Myocyte (in vitro differentiated cells): ENCODE measurements at regions not wholly inside any gene's neighbourhood (a gene's known extent, or its start where the extent isn't known, plus 50 kb on each side); places are given as distances from the start of the nearest gene placed in this dataset.
"Not testable (repeated sequence)": the region's sequence is repeated elsewhere in the genome, so short reads cannot be mapped to it uniquely, and the experiment has no call there.

Source experiments
- DNase-seq: peaks from one replicate; pipeline ENCODE4 v3.0.0-alpha.2; 2012; ENCODE audit warnings: low read depth

DNA sequence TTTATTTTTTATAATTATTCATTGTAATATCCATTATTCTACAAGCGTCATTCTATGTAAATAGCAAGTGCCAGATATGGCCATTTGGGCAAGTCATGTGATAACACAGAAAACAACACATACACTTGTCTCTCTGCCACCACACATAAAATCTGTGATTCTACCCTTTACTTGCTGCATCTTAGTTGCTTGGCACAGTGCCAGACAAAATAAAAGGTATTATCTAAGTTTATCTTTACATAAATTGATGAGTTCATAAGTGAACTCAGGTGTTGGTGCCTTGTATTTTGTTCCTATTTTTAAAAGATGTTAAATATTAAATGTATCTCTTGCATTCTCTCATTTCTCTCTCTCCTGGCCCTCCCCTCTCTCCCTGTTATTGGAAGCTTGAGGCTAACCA, 1458.7 kb downstream of the CDH11 start:
- DNase-seq, result no peak

DNA sequence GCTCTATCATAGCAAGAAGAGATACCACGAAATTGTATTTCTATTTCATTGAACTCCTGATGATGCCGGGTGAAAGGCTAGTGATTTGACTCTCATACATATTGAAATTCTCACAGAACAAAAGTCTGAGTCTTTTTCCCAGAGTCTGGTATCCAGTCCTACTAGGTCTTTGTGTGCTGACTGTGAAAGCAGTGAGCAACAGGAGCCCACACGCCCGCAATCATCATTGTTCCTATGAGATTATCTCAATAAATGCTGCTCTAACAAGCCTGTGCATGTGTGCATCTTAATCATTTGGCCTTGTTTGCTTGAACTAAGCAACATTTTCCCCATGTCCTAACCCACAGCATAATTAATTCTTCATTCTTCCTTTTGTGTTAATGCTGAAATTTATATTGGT, 1466.0 kb downstream of the CDH11 start:
- no peak for DNase-seq

DNA sequence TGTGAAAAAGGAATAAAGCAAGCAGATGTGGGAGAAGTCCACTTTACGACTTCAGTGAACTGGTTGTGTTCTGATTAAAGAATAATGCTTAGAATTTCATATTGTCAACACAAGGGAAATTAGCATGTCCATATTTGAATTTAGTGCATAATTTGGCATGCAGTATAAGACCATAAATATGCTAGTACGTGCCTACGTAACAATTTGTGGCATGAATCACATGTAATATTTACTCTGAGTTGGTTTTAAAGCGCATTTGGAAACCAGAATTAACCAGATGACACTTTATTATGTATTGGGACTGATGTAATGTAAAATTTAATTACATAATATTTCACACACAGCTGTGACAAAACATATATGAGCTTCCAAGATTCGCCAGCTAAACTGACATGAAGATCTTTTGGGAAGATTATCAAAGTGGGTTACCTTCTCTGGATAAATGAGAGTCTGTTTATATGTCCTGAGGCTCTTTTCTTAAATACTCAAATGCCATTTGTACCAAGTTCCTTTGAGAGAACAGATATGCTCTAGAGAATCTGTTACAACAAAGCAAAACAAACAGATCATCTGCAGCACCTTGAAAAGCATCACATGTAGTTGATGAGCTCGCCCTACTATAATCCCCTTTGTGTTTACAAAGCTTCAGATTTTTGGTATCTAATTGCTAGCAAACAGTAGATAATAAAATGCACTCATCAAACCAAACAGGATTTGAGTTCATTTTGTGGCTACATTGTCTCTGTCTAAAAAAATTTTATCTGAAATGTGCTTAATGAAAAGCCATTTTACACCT, 1468.6 kb downstream of the CDH11 start:
- DNase-seq, result no peak

DNA sequence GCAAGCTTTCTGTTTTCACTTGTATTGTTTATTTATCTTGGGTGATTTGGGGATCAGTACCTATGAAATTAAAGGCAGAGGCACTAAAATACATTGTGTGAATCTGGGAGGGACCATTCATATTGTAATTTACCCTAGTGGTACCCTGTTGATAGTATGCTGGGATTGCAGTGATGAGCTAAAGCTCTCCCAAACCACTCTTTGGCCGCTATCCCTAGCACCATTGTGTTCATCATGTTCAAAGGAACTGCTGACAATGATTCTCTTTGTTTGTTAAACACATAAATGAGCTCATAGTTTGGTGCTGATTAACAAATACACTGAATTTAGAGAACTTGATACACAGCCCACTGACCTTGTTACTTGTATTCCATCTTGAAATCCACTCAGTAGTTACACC, 1469.8 kb downstream of the CDH11 start:
- DNase-seq, result no peak

DNA sequence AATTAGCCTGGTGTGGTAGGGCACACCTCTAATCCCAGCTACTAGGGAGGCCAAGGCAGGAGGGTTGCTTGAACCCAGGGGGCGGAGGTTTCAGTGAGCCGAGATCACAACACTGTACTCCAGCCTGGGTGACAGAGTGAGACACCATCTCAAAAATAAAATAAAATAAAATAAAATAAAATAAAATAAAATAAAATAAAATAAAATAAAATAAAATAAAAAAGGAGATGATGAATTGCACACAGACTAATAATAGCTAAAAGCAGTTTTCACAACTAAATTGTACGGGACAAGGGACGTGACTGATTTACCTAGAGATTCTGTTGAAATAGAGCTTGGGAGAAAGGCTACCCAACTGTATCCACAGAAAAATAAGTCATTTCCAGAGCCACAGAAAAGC, 1471.3 kb downstream of the CDH11 start:
- no peak for DNase-seq

DNA sequence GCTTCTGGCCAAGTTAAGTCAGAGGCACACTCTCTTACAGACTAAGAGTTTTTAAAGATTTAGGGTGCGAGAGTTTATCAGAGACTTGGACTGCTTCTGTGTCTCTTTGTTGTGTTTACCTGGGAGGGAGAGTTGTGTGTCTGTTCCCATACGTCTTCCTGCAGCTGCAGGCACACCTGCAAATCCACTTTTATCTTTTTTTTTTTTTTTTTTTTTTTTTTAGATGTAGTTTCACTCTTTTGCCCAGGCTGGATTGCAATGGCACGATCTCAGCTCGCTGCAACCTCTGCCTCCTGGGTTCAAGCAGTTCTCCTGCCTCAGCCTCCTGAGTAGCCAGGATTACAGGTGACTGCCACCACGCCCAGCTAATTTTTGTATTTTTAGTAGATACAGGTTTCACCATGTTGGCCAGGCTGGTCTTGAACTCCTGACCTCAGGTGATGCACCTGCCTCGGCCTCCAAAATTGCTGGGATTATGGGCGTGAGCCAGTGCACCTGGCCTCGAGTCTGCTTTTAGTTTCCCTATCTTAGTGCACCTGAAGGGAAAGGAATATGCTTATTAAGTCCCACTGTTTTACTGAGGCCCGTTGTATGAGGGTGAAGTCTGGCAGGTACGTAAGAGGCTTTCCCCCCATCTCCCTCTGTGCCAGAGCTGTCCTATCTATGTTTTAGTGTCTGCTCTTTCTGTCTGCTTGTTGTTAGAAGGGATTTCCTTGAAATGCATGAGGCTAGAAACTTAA, 1488.0 kb downstream of the CDH11 start:
- DNase-seq, result not testable (repeated sequence)

DNA sequence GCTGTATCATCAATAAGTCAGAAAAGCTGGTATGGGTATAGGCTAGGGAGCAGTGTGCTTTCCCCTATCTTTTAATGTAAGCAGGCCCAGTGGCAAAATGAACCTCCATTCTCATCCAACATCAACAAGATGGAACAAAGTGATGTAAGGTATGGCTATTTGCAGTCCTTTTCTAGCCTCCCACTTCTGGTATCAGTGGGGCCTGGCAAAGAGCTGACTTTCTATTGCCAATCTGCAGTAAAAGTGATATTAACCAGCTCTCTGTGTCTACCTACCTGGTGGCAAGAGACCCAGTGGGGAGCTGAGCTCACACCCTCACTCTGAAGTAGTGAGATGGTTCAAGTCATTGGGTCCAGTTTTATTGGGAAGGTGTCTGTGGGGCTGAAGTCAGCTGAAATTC, 1492.6 kb downstream of the CDH11 start:
- no peak for DNase-seq

DNA sequence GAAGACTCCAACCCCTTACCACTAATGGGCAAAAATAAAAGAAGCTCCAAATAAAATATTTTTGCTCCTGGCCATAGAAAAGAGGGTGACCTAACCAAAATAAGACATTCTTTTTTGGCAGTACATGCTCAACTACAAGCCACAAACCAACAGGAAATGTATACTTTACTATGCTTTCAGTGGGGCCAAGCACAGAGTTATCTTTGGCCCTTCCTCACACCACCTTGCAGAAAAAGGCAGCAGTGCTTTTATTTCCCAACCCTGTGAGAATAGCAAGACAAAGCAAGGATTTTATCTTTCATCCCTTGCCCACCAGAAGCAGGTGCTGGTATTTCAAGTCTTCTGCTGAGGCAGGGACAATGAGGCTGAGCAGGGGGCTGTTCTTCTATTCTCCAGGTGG, 1493.1 kb downstream of the CDH11 start:
- no peak for DNase-seq

DNA sequence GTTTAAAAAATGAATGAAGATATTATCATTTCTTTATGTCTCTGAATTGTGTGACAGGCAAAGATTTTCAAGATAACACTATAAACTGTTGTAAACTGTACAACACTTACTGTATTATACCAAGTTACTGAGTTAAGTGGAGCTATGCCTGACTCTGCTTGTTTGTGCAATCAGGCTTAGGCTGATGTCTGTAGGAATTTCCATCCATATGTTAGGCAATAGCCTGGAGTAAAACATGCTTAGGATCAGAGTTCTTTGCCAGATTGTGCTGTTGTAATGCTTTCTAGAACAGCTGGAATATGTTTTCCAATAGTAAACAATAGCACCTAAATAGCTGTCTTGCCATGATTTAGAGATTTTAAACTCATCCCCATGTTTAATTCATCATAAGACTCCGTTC, 1496.7 kb downstream of the CDH11 start:
- DNase-seq, result no peak

DNA sequence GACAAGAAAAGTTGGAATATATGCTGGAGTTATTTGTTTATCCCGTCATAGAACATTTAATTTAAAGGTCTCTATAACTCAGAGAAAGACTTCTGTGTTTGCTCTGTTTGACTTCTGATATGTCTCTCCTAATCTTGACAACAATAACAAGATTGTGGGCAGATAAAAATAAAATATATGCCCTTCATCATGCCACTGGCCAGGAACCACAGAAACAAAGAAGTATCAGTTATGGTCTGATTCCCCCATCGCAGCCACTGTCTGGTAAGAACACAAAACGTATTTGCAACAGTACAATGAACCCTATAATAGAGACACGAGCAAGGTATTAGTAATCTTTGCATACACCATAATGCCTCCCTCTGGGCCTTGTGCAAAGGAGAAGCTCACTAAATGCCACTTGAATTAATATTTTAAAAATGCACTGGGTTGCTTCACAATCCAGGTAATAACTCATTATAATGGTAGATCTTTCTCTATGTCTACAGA, 1498.3 kb downstream of the CDH11 start:
- no peak for DNase-seq

DNA sequence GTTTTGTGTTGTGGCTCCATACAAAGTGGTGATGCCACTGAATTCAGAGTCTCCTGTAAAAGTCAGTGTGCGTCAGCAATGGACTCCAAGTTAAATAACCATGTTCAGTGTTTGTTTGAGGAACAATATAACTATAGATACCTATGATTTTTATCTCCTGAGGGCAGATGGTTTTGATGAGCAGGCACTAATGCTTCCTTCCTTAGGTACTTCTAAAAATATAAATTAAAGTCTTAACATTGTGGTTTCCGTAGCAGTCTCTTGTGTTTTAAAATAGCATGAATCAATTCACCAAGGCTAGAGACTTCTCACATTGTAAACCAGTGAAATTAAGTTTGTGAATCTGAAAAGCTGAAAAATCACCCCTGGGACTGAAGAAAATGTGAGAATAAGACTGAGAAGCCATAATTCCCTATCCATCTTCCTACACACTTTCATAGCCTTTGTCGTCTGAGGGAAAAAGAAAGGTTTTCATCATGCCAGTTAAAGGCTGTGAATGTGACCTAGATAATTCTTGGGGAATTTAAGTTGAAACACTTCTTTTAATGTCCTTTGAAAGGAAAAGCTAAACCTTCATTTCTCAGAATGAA, 1502.9 kb downstream of the CDH11 start:
- no peak for DNase-seq

DNA sequence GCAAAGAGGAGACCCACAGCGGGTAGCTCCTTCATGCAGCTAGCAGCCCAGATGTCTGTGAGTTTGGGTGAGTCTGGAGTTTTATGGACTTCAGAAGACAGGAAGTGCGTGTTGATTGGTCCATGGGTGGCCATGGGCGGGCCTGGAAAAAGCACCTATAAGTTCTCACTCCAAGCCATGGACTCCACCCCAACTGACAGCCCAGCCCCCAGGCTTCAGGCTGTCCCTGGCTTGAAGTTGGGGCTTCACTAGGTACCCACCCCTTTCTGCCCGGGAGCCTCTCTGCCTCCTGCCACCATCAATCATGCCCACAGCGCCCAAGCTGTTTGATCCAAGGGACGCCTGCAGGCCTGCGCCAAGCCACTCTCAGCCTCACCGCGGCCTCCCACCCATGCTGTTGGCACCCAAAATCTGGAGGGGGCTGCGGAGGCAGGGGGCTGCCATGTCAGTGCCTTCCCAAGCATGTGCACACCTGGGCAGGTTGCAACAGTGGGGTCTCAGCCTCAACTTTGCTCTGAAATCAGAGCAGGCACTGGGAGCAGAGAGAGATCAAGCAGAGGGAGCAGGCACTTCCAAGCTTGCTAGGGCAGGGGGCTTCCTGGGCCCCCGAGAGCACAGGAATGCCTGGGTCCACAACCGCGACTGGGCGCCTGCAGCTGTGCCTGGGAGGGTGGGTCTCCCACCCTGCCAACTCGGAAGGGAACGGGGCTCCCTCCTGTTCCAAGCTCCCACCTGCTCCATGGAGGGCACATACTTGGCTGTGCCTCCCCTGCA, 1503.7 kb downstream of the CDH11 start:
- DNase-seq, result no peak

DNA sequence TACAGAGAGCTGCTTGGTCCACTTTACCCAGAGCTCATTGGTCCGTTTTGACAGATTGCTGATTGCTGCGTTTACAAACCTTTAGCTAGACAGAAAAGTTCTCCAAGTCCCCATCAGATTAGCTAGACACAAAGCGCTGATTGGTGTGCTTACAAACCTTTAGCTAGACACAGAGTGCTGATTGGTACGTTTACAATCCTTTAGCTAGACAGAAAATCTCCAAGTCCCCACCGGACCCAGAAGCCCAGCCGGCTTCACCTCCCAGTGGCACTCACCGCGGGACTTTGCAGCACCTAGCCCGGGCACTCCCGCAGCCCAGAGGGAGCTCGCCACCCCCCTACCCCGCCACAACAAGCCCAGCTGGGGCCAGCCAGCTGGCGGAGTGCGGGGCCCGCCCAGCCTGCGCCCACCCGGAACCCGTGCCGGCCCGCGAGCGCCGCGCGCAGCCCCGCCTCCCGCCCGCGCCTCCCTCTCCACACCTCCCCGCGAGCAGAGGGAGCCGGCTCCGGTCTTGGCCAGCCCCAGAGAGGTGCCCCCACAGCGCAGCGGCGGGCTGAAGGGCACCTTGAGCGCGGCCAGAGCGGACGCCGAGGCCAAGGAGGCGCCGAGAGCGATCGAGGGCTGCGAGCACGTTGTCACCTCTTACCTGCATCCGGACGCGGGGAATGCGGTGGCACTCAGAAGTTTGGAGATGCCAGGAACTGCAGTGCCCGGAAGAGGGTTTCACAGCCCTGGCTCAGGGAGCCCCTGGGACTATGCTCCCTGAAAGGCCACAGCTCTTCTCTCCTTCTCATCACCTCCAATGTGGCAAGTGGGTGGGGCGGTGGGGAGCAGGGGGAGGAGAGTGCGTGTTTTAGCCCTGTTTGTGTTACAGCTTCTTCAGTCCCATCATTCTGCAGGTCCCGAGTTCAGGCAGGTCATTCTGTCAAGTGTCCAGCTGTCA, 1504.5 kb downstream of the CDH11 start:
- DNase-seq, result no peak

DNA sequence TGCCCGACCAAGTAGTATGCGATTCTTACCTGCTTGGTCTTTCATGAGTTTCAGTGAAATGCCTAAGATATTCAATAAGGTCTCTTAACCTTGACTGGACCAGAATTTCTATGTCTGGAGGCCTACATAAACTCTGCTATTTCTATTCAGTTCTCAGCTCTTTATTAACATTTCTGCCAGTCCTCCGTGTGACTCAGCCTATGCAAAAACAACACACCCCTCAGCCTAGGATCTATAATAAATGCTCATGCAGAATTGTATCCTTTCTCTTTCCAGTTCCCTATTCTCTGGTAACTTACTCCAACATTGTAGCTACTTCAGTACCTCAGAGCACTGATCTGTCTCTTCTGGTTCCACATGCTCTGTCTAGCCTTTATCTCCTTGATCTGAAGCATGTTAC, 1507.4 kb downstream of the CDH11 start:
- DNase-seq, result no peak

DNA sequence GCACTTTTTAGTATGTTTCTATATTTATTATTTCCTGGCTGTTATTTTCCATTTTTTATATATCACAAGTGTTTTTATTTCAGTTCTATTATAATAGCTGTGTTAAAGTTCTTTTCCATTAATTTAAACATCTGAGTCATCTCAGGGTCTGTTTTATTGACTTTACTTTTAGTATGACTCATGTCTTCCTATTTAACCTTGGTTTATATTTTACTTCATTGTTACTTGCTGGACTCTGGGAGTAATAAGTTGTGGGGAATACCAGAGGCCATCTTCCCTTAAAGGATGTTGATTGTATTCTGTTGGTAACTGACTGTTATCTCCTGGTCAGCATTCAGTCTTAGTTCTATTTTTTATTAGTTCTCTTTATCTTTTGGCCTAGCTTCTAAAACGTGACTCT, 1508.2 kb downstream of the CDH11 start:
- DNase-seq, result no peak

DNA sequence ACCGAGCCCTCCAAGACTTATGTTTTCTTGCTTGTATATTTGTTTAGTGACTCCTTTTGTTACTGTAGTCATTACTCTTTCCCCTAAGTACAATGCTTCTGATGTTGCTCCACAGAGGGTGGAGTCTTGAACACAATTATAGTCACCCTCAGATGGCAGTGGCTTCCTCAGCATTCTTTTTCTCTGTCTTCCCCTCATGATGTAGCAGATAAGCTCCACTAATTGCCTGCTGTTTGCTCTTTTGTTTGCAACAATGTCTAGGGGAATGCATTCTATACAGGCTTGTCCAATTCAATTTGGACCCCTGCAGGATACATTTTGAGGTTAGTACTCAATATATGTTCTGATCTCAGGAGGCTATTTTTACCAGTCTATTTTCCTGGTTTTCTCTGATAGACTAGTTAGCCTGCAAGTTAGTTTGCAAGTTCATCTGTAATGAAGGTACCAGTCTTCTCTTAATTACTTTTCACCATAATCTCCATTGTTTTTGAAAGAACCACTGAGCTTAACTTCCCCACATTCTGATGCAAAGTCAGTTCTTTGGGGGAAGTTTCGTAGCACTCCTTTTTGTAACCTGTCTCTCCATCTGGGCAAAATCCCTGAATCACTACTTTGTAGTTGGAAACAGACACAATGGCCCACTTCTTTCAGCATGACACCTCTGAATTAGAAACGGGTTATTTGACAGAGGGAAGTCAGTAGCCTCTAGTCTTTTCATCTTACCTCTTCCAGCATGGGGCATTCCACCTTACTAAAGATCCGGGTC, 1509.2 kb downstream of the CDH11 start:
- no peak for DNase-seq

DNA sequence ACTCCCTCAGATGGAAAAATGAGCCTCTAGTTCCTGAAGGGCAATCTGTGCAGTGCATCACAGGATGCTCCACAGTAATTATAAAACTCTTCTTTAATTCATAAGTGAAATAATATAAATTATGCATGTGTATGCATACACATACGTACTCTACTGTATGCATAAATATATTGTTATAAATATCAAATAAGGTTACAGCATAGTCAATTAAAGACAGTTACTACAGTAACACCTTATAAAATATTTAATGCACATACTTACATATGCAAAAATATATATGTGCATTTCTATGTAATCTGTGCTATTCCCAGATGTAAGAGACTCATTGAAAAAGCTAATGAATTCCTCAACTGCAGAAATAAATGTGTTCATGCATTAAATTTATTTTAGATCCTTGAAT, 1515.1 kb downstream of the CDH11 start:
- no peak for DNase-seq

DNA sequence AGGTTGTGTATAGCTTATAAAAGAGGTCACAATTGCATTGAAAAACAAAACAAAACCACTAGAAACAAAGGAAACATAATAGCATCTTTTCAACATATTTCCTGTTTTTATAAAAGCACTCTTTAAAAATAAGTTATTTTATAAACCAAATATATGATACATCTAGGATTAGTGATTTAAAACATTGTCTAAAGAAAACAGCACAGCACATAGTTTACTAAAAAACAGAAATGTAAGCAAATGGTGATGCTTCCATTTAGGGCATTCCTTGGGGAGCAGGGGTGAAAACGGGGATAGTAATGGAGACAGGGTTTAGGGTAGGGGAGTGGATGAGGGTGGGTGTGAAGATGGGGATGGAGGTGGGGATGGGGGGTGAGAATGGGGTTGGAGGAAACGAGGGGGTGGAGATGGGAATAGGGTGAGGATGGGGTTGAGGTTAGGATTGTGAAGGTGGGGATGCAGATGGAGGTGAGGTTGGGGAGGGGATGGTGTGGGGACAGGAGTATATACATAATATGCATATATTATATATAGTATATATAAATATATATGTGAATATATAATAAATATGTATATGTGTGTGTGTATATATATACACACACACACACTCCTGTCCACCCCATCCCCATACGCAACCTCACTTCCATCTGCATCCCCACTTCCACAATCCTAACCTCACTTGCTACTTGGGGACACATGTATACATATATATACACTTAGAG, 1519.5 kb downstream of the CDH11 start:
- no peak for DNase-seq

DNA sequence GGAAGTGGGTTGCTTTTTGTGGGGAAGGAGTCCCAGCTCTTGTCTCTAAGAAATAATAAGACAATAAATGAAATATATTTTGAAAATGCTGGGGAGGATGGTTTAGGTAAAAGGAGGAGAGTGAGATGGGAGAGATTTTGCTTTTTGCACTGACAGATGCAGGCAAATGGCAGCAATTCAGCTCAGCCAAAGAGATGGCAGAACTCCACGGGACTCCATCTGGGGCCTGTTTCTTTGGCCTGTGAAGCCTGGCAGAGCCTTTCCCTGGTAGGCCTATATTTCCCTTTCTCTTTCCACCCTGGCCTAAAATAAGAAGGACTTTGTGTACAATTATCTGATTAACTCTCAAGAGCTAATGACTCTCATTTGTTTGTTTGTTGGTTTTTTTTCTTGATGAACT, 1525.1 kb downstream of the CDH11 start:
- DNase-seq, result no peak
